ENCODE measurements at regions not wholly inside any gene's neighbourhood (a gene's known extent, or its start where the extent isn't known, plus 50 kb on each side); places are given as distances from the start of the nearest gene placed in this dataset.

- TF ChIP-seq, protein P1, sequence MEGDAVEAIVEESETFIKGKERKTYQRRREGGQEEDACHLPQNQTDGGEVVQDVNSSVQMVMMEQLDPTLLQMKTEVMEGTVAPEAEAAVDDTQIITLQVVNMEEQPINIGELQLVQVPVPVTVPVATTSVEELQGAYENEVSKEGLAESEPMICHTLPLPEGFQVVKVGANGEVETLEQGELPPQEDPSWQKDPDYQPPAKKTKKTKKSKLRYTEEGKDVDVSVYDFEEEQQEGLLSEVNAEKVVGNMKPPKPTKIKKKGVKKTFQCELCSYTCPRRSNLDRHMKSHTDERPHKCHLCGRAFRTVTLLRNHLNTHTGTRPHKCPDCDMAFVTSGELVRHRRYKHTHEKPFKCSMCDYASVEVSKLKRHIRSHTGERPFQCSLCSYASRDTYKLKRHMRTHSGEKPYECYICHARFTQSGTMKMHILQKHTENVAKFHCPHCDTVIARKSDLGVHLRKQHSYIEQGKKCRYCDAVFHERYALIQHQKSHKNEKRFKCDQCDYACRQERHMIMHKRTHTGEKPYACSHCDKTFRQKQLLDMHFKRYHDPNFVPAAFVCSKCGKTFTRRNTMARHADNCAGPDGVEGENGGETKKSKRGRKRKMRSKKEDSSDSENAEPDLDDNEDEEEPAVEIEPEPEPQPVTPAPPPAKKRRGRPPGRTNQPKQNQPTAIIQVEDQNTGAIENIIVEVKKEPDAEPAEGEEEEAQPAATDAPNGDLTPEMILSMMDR (IDR thresholded peaks at IDR 0.05) = no peak
- no peak for TF ChIP-seq ZFX (IDR thresholded peaks at IDR 0.05; ENCODE audit: borderline replicate concordance)
These were observed 227.4 kb upstream of the PROK2 start for GRCh38 chr3:72012363-72012762.
